ENCODE measurements at regions not wholly inside any gene's neighbourhood (a gene's known extent, or its start where the extent isn't known, plus 50 kb on each side); places are given as distances from the start of the nearest gene placed in this dataset.

- intact Hi-C loops (cut with DNase I), result no loop called here
- DNase-seq (ENCODE audit: low spot score in 2 of 2), result no peak
- no peak overlapping the region for H3K27ac ChIP-seq
- no peak overlapping the region for H3K4me3 ChIP-seq
- H3K27me3 ChIP-seq, result no peaks in the 10 kb centered on the region
- no peaks in the 10 kb centered on the region for H3K9me3 ChIP-seq
- no peaks in the 10 kb centered on the region for H3K36me3 ChIP-seq
- no peaks in the 10 kb centered on the region for H3K4me1 ChIP-seq
- peak in 1 of 3 experiments; percentile 19 for TF ChIP-seq CTCF (IDR thresholded peaks at IDR 0.05)
These were observed 161.9 kb upstream of the RGMA start for GRCh38 chr15:93250950-93251349.

GRCh38 chr15:93250209-93250608 is 161.2 kb upstream of the RGMA start:
- DNase-seq (ENCODE audit: low spot score in 2 of 2), result no peak
- Histone ChIP-seq H3K36me3 (no peaks in the 10 kb centered on the region), H3K27me3 (no peaks in the 10 kb centered on the region), H3K4me3 (no peak overlapping the region), H3K9me3 (no peaks in the 10 kb centered on the region), H3K27ac (no peak overlapping the region), H3K4me1 (no peaks in the 10 kb centered on the region)
- intact Hi-C loops (cut with DNase I), result no loop called here
- TF ChIP-seq CTCF (IDR thresholded peaks at IDR 0.05), result no peak

- Histone ChIP-seq H3K4me3 (no peak overlapping the region), H3K36me3 (no peaks in the 10 kb centered on the region), H3K4me1 (no peaks in the 10 kb centered on the region), H3K27me3 (no peaks in the 10 kb centered on the region), H3K9me3 (no peaks in the 10 kb centered on the region), H3K27ac (no peak overlapping the region)
- no peak for DNase-seq (ENCODE audit: low spot score in 2 of 2)
- TF ChIP-seq CTCF (IDR thresholded peaks at IDR 0.05), result no peak
- intact Hi-C loops (cut with DNase I), result loop anchor here (10.0 kb wide), 1 partner anchor 145 kb away; no protein-coding TSS in a partner anchor
These were observed 160.6 kb upstream of the RGMA start for GRCh38 chr15:93249623-93250022.

GRCh38 chr15:93247466-93248121 is 158.6 kb upstream of the RGMA start:
- intact Hi-C loops (cut with DNase I), result loop anchor here (10.0 kb wide), 1 partner anchor 147 kb away; no protein-coding TSS in a partner anchor
- no peaks in the 10 kb centered on the region for H3K36me3 ChIP-seq
- H3K4me1 ChIP-seq, result no peaks in the 10 kb centered on the region
- no peak overlapping the region for H3K4me3 ChIP-seq
- no peak for DNase-seq (ENCODE audit: low spot score in 2 of 2)
- TF ChIP-seq CTCF (IDR thresholded peaks at IDR 0.05), result no peak
- H3K27ac ChIP-seq, result no peak overlapping the region
- no peaks in the 10 kb centered on the region for H3K27me3 ChIP-seq
- H3K9me3 ChIP-seq, result no peaks in the 10 kb centered on the region

- H3K27ac ChIP-seq, result no peak overlapping the region
- no peak overlapping the region for H3K4me3 ChIP-seq
- no peaks in the 10 kb centered on the region for H3K4me1 ChIP-seq
- intact Hi-C loops (cut with DNase I), result loop anchor here (10.0 kb wide), 1 partner anchor 148 kb away; no protein-coding TSS in a partner anchor
- H3K36me3 ChIP-seq, result no peaks in the 10 kb centered on the region
- no peak for DNase-seq (ENCODE audit: low spot score in 2 of 2)
- no peaks in the 10 kb centered on the region for H3K27me3 ChIP-seq
- no peak for TF ChIP-seq CTCF (IDR thresholded peaks at IDR 0.05)
- no peaks in the 10 kb centered on the region for H3K9me3 ChIP-seq
These were observed 157.5 kb upstream of the RGMA start for GRCh38 chr15:93246266-93247242.

All from ascending aorta (tissue), 2 donors.